GM21825 (cell line): ENCODE measurements at regions not wholly inside any gene's neighbourhood (a gene's known extent, or its start where the extent isn't known, plus 50 kb on each side); places are given as distances from the start of the nearest gene placed in this dataset.
"Not testable (repeated sequence)": the region's sequence is repeated elsewhere in the genome, so short reads cannot be mapped to it uniquely, and the experiment has no call there.

ENCODE experiments used
- ATAC-seq: cut with Tn5 transposase; IDR thresholded peaks from one replicate; pipeline ENCODE4 v1.9.1; 2021; ENCODE audit warnings: mild to moderate bottlenecking, moderate library complexity; ENCODE audit not compliant: unreplicated experiment

GRCh38 chr6:19562468-19562867, 274.7 kb upstream of the ID4 start:
- no peak for ATAC-seq

DNA sequence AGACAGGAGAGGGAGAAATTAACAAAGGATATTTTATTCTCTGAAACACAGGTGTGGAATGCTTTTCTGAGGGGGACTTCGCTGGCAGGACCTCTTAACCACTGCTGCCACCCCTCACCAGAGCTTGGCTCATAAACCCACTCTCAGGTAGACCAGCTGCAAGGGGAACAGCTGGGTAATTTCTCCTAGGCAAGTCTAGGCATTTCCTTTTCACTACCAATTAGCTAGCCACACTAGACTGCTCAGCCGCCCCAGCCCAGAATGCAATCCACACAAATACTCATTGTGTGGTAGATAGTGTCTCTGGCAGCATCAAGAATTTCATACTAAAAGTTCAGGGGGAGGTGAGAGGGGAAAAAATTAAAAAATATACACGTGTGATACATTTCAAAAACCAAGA, 267.6 kb upstream of the ID4 start:
- ATAC-seq: no peak

- ATAC-seq: no peak
Observed at GRCh38 chr6:19571176-19571575, 266.0 kb upstream of the ID4 start.

DNA sequence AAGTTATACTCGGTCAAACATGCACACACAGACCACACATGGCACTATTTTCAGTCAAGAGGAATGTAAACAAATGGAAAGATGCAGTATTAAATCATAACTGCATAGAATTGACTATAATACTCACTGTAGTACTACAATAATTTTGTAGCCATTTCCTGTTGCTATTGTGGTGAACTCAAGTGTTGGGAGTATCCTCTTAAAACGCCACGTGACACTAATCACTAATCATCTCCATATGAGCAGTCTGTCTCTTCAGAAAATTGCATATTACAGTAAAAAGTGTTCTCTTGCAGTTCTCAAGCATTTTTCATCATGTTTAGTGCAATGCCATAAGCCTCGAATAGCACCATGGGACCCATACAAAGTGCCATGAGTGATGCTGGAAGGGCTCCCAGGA, 258.7 kb upstream of the ID4 start:
- no peak for ATAC-seq

DNA sequence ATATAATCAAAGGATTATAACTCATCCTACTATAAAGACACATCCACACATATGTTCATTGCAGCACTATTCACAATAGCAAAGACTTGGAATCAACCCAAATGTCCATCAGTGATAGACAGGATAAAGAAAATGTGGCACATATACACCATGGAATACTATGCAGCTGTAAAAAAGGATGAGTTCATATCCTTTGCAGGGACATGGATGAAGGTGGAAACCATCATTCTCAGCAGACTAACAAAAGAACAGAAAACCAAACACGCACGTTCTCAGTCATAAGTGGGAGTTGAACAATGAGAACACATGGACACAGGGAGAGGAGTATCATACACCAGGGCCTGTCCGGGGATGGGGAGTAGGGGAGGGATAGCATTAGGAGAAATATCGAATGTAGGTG, 253.0 kb upstream of the ID4 start:
- not testable (repeated sequence) for ATAC-seq

DNA sequence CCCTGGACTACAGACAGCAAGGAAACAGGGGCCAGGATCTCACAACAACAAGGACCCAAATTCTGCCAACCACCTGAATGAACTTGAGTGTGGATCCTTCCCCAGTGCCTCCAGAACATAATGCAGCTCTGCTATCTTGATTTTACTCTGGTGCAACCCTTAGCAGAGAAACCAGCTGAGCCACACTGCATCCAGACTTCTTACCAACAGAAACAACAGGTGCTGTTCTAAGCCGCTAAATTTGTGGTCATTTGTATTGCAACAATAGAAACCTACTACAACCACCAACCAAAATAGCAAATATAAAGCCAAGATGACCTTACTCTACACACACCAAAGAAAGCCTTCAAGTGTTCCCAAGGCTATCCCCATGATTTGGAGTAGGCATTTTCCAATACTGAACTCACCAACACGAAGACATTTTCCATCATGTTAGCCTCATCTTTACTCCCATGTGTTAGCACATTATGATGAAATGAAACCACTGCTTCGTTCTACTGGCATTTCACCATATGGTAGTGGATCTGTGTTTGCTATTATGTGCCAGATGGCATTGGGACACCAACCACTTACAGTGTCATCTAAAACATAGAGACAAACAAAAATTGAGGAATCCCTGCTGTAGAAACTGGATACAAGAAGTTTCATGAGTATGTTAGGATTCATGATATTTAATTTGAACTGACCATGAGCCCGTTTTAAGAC, 249.8 kb upstream of the ID4 start:
- no peak for ATAC-seq

DNA sequence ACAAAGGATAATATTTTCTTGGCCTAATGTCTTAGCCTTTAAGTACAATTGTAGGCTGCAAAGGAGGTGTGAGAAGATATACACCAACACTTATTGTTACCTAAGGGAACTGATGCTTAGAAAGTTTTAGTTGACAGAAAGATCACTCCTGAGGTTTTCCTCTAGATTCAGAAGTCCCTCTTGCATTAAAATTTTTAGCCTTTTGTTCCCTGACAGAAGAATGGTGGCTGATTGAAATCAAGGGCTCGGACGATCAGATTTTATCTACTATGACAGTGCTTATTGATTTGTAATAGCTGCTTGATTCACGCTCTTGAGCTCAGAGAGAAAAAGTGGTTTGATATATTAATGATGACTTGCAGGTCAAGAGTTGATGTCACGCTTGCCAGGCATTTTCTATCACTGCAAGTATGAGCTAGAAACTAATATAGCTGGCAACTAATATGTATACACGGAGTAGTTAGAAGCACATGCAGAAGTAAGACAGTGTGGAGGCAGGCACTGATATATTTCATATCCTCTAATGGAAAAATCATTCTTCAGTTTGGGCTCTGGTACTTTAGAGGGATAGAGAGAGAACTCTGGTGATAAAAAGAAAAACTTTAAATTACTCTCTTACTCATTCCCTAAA, 246.6 kb upstream of the ID4 start:
- no peak for ATAC-seq

DNA sequence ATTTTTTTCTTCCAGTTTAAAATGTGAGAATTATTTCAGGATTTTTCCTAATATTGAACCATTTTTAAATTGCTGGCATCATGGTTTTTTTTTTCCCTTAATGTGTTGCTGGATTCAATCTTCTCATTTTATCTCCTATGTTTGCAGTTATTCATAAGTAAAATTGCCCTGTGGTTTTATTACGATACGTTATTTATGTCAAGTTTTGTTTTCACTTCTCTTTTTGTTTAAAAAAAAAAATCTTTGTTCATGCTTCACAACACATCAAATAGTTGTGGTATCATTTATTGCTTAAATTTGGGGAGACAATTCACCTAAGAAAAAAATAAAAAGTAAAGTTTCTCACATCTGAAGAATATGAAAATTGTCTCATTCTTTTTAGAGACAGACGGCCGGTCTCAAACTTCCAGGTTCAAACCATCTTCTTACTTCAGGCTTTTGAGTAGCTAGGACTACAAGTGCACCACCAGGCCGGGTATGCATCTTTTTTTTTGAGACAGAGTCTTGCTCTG, 239.3 kb upstream of the ID4 start:
- ATAC-seq: no peak

GRCh38 chr6:19599796-19600464, 237.2 kb upstream of the ID4 start:
- no peak for ATAC-seq

GRCh38 chr6:19602434-19603013, 234.6 kb upstream of the ID4 start:
- no peak for ATAC-seq

GRCh38 chr6:19603721-19604120, 233.4 kb upstream of the ID4 start:
- ATAC-seq: no peak

GRCh38 chr6:19605624-19606023, 231.5 kb upstream of the ID4 start:
- no peak for ATAC-seq

GRCh38 chr6:19608546-19608945, 228.6 kb upstream of the ID4 start:
- no peak for ATAC-seq

DNA sequence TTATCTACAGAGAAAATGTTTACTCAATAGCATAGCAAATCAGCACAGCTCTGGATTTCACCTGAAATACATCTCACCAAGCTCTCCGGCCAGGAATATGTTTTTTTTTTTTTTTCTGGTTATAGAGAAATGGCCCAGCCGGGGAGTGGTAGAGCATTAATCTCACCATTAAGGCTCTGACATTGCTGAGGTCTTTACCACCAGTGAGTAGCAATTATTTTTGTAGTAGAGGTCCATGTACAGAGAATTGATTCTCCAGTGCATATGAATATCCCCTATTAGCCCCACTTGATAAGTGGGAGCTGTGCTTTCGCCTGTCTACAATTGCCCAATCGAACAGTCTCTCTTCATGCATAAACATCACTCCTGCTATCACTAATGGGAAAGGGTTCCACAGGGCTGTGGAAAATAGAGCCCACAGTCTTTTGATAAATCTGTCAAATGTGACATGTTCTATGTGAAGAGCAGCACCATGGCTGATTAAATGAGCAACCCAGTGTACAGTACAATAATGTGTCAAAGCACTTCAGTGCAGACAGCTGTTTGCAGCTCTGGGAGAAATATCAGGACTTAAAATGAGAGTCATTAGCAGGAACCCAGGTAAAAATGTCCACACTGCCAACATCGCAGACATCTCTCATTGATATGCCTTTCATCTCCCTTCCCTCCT, 227.1 kb upstream of the ID4 start:
- no peak for ATAC-seq

DNA sequence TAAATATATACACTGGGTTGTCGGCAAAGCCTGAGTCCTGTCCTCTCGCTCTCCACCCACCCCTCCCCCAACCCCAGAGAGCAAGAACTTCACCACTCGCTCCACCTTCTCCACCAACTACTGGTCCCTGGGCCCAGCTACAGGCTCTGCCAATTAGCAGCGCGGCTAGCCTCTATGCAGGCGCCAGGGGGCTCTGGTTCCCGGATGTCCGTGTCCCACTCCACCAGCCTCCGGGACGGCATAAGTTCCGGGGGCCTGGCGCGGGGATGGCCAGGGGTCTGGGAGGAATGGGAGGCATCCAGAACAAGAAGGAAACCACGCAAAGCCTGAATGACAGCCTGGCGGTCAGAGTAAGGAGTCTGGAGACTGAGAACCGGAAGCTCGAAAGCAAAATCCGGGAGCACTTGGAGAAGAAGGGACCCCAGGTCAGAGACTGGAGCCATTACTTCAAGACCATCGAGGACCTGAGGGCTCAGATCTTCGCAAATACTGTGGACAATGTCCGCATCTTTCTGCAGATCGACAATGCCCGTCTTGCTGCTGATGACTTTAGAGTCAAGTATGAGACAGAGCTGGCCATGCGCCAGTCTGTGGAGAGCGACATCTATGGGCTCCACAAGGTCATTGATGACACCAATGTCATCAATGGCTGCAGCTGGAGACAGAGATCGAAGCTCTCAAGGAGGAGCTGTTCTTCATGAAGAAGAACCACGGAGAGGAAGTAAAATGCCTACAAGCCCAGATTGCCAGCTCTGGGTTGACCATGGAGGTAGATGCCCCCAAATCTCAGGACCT, 224.3 kb upstream of the ID4 start:
- not testable (repeated sequence) for ATAC-seq

GRCh38 chr6:19613678-19614077, 223.5 kb upstream of the ID4 start:
- no peak for ATAC-seq

- ATAC-seq: no peak
Observed at GRCh38 chr6:19616022-19616421, 221.1 kb upstream of the ID4 start.

- ATAC-seq: no peak
Observed at GRCh38 chr6:19632230-19632629, 204.9 kb upstream of the ID4 start.

DNA sequence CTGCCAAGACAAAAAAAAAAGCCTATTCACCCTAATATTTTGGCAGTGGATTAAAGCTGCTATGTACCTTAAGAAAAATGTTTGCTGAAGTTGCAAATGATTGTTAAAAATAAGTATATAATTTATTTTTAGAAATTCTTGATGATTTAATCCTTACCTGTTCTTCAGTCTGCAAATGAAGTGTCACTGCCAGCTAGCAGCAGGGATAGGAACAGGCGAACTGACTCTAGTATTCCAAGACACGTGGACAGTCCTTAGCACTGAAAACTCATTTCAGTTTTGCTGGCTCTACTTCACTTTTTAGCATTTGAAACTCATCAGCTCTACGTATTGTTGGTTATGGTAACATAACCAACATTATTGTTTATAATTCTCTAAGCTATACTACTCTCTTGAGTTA, 204.4 kb upstream of the ID4 start:
- ATAC-seq: no peak

DNA sequence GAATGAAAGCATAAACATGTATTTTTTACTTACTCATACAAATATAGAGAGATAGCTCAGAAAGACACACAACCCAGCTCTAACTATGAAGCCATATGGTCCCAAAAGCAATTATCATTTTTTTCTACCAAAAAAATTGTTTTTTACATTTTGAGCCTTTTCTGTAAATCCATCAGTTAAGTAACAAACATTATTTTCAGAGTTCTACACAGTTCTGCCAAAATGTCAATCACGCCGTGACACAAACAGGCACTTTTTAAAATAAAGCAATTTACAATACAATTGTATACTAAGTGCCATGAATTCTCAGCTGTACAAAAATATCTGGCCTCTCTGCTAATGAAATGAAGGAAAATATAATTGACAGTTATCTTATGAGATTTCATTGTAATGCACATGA, 201.4 kb upstream of the ID4 start:
- ATAC-seq: no peak
